Testis (tissue), 2 donors: ENCODE measurements at regions not wholly inside any gene's neighbourhood (a gene's known extent, or its start where the extent isn't known, plus 50 kb on each side); places are given as distances from the start of the nearest gene placed in this dataset.

Experiments
- POLR2A ChIP-seq: fragments of 450-650 bp; IDR thresholded peaks from one replicate; pipeline ENCODE4 v1.6.1; 2017; ENCODE audit warnings: antibody characterized with exemption, mild to moderate bottlenecking, moderate library complexity
- TF ChIP-seq, protein P1 (sequence below), 3 experiments: fragments of 450-650 bp in 2 of 3; fragments of 200-600 bp in 1 of 3; sonication (generic) in 1 of 3; IDR thresholded peaks; one replicate each; pipeline ENCODE4 v1.5.1; 2016 to 2019; ENCODE audit warnings: antibody characterized with exemption in 3 of 3, mild to moderate bottlenecking in 2 of 3, moderate library complexity in 1 of 3

DNA sequence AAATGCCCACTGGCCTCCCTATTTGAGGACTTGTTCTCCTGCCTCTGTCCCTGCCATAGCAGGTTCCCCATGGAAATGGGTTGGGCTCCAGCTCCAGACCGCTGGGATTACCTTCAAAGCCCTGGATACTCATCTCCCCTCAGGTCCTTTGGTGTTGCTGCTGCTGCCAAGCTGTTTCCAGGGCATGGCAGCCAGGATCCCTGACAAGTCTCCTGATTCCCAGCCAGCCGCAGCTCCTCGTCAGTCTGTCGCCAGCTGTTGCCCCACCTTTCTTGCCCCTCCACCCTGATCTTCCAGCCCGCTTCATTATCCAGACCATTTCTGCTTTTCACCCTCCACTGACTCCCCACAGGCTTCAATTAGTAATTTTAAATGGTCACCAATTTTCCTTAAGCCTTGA lies 68.3 kb upstream of the KCND3 start:
- TF ChIP-seq, protein P1, sequence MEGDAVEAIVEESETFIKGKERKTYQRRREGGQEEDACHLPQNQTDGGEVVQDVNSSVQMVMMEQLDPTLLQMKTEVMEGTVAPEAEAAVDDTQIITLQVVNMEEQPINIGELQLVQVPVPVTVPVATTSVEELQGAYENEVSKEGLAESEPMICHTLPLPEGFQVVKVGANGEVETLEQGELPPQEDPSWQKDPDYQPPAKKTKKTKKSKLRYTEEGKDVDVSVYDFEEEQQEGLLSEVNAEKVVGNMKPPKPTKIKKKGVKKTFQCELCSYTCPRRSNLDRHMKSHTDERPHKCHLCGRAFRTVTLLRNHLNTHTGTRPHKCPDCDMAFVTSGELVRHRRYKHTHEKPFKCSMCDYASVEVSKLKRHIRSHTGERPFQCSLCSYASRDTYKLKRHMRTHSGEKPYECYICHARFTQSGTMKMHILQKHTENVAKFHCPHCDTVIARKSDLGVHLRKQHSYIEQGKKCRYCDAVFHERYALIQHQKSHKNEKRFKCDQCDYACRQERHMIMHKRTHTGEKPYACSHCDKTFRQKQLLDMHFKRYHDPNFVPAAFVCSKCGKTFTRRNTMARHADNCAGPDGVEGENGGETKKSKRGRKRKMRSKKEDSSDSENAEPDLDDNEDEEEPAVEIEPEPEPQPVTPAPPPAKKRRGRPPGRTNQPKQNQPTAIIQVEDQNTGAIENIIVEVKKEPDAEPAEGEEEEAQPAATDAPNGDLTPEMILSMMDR (IDR thresholded peaks at IDR 0.05): no peak
- no peak for TF ChIP-seq POLR2A
